Renal pelvis (tissue), 1 donor: ENCODE measurements at regions not wholly inside any gene's neighbourhood (a gene's known extent, or its start where the extent isn't known, plus 50 kb on each side); places are given as distances from the start of the nearest gene placed in this dataset.

Source experiments
- DNase-seq: peaks from one replicate; pipeline ENCODE4 v3.0.0-alpha.2; 2013

- no peak for DNase-seq
Observed at GRCh38 chr14:94924189-94924588, 154.3 kb upstream of the GSC start.

DNA sequence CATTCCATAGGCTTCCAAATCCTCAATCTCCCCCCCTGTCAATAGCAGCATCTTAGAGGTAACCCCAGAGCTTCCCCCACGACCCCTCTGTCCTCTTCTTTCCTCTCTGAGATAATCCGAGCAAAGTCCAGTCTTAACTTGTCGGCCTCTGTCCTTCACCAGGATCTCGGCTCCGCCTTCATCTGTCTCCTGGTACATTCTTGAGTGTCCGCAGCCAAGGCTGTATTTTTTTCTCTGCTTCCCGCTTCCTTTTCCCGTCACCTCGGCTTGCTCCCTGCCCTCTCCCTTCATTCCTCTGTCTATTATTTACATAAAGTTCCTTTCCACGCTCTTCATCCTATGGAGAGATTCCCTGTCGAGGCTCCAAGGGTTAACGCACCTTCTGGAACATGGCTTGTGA is 153.9 kb upstream of the GSC start:
- no peak for DNase-seq

DNA sequence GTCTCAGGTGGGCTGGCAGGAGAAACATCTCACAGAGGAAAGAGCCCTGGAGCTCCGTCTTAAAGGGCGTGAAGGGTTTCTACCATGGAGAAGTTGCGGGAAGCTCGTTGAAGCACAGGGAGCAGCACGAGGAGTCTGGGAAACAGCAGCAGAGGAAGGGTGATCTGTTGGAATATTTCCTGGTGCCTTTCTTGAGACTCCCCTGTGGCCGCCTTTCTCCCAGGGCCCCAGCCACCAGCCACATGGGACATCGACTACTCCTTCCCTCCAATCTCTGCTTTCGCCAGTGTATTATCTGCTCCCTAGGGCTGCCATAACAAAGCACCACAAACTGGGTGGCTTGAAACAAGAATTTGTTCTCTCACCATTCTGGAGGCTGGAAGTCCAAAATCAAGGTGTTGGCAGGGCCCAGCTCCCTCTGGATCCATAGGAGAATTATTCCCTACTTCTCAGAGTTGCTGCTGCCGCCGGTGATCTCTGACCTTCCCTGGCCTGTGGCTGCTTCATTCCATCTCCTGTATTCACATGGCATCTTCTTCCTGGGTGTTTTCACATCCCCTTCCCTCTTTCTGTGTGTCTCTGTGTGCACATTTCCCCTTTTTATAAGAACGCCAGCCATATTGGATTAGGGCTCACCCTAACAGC is 152.8 kb upstream of the GSC start:
- no peak for DNase-seq

DNA sequence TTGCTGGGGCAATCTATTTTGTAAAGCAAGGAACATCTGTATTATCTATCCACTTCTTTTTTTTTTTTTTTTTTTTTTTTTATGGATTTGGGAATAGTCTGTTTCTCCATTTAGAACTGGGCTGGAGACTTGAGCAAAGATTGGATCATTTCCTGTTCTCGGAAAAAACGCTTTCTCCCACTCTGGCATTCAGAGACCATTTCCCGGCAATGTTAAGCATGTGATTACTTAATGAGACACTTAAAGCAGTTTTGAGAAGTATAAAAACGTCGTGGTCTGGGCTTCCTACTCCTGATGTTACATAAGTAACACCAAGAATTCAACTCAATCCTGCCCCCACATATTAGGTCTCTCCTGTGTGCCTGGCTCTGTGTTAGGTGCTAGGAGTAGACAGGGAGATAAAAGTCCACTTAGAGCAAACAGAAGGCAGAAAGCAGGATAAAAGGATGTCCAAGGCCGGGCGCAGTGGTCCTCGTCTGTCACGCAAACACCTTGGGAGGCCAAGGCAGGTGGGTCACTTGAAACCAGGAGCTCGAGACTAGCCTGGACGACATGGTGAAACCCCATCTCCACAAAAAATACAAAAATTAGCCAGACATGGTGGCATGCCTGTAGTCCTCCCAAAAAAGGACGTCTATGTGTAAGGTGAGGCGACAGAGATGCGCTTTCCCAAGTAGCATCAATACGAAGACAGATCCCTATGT is 152.1 kb upstream of the GSC start:
- no peak for DNase-seq

DNA sequence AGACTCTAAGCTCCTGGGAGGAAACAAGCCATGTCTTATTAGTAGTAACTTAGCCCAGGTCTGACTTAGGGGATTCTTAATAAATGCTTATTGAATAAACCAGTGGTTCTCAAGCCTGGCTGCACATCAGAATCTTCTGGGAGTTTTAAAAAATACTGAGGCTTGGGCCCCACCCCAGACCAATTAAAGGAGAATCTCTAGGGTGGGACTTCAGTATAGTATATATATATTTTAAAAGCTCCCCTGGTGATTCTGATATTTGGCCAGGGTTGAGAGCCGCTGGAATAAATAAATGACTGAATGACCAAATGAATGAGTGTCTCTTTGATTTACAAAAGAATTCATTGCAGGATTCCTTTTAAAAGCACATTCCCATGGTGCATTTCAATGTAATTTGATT is 151.5 kb upstream of the GSC start:
- no peak for DNase-seq

DNA sequence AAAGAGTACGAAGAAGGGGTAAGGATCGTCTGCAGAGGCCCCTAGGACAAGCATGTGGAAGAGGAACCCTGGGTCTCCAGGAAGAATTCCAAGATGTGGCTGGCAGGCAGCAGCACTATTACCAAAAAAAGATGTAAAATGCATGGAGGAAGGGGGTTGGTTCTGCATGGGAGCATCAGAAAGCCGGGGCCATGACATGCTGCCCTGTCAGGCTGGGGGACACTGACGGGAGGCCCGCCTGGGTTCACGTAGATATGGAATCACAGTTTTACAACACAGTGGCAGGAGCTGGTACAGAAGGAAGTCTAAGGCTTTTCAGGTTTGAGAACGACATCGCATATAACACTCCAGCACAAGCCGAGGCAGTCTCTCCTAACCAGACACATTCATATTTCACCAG is 150.0 kb upstream of the GSC start:
- no peak for DNase-seq

- no peak for DNase-seq
Observed at GRCh38 chr14:94918896-94919295, 149.0 kb upstream of the GSC start.

DNA sequence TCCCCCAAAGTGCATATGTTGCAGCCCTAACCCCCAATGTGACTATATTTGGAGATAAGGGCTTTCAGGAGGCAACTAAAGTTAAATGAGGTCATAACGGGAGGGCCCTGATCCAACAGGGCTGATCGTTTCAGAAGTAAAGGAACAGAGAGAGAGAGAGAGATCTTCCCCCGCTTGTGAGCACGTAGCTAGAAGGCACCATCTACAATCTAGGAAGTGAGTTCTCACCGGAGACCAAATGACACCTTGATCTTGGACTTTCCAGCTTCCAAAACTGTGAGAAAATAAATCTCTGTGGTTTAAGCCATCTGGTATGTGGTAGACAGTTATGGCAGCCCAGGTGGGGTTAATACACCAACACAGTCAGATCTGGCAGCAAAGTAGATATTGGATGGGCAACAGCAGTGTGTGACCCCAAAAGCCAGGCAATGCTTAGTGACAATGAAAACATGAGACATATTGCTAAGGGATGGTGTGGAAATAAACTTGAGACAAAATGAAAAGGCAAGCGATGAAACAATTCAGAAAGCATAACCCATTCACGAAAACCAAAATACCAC is 147.2 kb upstream of the GSC start:
- no peak for DNase-seq

- DNase-seq, result no peak
Observed at GRCh38 chr14:94914191-94914590, 144.3 kb upstream of the GSC start.

DNA sequence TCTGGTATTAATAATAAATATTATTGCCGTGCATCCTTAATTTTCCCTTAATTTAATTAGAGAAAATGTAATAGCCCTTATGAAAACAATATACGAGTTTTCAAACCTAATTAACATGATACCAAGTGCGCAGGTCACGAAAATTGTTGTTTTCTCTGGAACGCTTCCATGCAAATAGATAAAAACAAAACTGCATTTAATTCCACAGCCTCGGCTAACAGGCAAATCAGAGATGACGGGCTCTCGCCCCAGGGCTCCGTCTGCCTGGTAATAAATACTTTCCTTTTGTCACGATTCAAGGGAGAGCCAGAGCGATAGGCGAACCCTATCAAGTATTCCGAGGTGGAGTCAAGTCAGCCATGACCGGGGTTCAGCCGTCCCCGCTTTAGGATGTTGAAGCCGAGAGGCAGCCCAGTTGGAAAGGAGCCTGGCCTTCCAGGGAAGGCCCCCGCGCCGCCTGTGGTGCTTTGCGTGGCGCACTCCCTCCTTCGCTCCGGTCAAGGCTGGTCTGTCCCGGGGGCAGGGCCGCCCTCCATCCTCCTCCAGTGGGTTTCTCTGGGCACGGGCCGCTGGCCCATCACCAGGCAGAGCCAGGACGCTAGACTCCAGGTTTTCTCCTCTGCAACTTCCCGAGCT is 137.8 kb upstream of the GSC start:
- peak; percentile 7 for DNase-seq

DNA sequence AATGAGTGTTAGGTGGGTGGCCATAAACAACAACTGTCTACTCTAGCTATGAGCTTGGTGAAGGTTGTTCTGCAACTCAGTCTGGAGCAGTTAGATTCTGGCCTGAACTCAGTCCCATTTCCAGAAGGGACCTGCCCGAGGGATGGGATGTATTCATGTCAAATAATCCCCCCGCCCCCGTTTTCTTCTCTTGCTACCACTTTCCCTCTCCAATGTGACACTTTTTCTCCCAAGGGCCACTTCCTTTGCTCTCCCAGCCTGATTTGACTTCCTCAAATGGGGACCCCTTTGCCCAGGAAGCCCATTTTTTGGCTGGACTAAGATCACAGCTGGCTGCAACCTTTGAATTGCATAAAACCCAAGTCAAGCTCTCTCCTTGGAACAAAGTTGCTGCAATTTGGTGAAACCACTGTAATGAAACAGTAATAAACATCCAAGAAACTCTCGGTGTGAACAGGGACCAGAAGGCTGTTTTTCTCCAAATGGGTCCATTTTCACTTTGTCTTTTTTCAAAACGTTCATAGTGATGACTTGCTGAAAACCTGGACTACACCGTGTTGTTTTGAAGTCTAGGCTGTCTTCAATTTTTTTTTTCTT is 137.2 kb upstream of the GSC start:
- no peak for DNase-seq

- no peak for DNase-seq
Observed at GRCh38 chr14:94906577-94906976, 136.7 kb upstream of the GSC start.

DNA sequence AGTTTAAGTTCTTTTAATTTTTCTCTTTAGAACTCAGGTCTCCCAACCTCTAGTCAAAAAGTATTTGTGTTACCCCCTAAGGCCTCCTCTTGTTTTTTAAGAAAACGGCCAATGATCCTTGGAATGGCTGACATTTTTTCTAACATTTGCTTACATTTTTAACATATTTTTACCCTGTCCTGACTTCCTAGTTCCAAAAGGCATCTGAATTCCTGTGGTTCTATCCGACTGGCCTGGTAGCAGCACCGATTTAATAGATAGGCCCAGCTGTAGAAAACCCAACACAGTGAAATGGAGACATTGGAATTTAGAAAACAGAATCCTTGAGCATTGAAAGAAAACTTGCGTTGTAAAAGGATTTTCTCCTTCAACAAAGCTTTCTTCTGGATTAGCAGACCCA is 134.7 kb upstream of the GSC start:
- DNase-seq, result no peak

DNA sequence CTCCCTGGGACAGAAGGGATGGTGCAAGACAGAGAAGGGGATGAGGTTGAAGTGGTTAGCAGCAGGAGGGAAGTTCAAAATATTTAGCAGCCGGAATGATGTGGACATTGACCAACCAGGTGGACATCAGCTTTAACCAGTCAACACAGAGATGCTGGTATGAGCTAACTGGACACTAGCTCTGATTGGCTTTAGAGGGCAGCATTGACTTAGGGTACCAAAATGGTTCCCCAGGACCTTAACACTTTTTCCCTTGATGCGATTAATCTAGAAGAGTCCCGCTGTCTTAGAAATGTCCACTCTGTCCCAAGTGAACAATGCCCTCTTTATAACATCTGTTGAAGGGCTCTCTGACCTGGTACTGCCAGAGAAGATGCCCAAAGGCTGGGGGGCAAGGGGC is 134.0 kb upstream of the GSC start:
- no peak for DNase-seq

- no peak for DNase-seq
Observed at GRCh38 chr14:94903338-94903737, 133.4 kb upstream of the GSC start.

GRCh38 chr14:94897561-94897960 is 127.6 kb upstream of the GSC start:
- DNase-seq, result no peak

DNA sequence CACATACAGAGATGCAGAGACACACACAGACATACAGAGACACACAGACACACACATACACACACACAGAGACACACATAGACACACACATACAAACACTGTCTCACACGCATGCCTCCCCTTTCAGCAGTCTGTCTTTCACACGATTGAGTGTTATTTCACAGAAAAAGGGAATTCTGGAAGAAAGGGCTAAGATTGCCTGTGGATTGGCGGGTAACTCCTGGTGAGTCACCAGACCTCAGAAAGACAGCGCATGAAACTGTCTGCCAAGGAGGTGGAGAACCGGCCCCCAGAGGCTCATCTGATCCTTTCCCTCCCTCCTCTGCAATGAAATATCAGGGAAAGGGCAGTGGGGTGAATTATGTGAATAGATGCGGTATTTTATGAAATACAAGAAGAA is 127.2 kb upstream of the GSC start:
- no peak for DNase-seq

DNA sequence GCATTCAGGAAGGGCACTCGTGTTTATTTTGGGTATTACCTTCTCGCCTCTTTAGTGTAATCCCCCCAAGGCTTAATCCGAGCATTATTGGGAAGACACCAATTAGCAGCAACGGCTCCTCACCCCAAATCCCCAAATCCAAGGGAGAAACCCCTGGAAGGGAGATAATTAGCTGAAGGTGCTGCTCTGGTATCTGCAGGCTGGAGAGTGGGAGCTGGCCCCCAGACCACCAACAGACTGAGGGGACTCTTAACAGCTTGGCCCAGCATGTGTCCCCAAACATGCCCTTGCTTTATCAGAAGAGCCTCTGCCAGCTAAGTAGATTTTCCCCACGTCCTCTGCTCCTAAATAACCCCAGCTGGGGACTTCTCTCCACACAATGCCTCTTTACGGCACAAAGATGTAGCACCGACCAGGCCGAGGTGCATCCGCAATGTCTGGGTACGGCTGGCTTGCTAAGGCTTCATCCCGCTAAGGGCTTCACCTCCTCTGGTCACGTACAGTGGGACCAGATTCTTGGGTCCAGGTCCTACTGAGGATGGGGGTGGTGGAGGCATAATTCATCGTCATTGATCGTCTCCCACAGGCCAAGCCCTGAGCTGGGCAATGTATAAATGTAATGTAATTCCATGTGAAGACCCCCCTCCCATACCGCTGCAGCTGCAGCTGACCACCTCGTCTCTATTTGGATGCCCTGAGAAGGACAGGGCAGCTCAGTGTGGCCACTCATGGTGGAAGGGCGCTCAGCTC is 123.7 kb upstream of the GSC start:
- DNase-seq, result no peak

DNA sequence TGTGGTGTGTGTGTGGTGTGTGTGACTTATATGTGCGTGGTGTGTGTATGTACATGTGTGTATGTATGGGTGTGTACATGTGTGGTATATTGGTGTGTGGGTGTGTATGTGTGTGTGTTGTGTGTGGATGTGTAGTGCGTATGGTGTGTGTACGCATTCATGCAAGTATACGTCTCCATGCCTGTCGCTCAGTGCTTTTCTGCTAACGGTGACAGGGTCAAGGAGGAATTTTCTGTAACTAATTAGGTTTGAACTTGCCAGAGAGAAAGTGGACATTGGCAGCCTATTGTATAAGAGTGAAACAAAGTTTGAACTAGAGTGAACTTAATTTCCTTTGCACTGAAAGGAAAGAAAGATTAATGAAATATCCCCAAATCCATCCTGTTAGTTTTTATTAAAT is 120.9 kb upstream of the GSC start:
- DNase-seq, result no peak

DNA sequence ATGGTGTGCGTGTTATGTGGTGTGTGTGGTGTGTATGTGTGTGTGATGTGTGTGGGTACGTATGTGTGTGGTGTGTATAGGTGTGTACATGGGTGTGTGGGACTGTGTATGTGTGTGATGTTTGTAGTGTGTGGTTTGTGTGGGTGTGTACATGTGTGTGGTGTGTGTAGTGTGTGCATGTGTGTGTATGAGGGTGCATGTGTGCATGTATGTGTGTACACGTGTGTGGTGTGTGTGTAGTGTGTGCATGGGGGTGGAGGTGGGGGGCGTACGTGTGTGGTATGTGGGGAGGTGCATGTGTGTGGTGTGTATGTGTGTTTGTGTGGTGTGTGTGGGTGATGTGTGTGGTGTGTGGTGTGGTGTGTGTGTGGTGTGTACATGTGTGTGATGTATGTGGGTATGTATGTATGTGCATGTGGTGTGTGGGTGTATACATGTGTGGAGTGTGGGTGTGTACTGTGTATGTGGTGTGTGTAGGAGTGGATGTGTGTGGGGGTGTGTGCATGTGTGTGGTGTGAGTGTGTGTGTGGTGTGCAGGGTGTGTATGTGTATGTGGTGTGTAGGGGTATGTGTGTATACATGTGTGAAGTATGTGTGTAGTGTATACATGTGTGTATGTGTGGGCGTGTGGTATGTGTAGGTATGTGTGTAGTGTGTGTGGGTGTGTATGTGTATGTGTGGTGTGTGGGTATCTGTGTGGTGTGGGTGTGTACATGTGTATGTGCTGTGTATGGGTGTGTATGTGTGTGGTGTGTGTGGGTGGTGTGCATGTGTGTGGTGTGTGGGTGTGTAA is 119.8 kb upstream of the GSC start:
- DNase-seq, result no peak

GRCh38 chr14:94888121-94888520 is 118.2 kb upstream of the GSC start:
- no peak for DNase-seq
